Omental fat pad (tissue), 3 donors: ENCODE measurements at regions not wholly inside any gene's neighbourhood (a gene's known extent, or its start where the extent isn't known, plus 50 kb on each side); places are given as distances from the start of the nearest gene placed in this dataset.
"Not testable (repeated sequence)": the region's sequence is repeated elsewhere in the genome, so short reads cannot be mapped to it uniquely, and the experiment has no call there.

ENCODE experiments used
- ATAC-seq: fragments of 150-250 bp; one replicate; pipeline ENCODE4 v1.9.1; 2016; ENCODE audit warnings: mild to moderate bottlenecking, moderate library complexity; ENCODE audit not compliant: low FRiP score
- DNase-seq: peaks from one replicate; pipeline ENCODE4 v3.0.0-alpha.2; 2019; ENCODE audit warnings: low spot score
- TF ChIP-seq, protein P1 (sequence below), 3 donors: fragments of 450-650 bp; IDR thresholded peaks; one replicate each; pipeline ENCODE4 v1.5.1; 2016 to 2017; ENCODE audit warnings: antibody characterized with exemption in 3 of 3, mild to moderate bottlenecking in 3 of 3, moderate library complexity in 2 of 3

DNA sequence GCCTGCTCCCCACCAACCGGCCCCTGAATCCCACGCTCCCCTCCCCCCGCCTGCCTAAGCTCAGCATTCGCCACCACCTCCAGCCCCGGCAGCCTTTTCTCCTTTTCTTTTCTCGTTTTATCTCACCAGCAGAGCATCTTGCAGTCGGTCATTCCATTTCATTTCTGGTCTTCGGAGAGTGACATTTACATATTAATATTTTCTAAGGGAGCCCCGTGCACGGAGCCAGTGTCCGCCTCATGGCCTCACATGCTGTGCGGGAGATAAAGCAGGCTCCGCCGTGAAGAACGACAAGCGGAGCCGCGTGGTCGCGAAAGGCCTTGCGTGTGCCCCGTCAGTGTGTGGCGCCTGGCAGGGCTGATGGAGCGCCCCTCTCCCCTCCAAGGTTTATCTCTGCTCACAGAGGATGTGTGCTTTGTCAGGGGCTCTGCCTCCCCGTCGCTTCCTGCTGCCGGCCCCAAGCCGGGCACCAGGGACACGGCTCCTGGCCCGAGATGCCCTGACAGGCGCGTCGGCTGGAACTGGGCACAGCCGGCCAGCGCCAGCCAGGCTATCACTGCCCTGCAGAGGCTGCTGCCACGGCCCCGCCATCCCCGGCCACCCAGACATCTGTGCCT is 95.5 kb upstream of the GSE1 start:
- DNase-seq, result no peak
- ATAC-seq, result no peak
- TF ChIP-seq, protein P1, sequence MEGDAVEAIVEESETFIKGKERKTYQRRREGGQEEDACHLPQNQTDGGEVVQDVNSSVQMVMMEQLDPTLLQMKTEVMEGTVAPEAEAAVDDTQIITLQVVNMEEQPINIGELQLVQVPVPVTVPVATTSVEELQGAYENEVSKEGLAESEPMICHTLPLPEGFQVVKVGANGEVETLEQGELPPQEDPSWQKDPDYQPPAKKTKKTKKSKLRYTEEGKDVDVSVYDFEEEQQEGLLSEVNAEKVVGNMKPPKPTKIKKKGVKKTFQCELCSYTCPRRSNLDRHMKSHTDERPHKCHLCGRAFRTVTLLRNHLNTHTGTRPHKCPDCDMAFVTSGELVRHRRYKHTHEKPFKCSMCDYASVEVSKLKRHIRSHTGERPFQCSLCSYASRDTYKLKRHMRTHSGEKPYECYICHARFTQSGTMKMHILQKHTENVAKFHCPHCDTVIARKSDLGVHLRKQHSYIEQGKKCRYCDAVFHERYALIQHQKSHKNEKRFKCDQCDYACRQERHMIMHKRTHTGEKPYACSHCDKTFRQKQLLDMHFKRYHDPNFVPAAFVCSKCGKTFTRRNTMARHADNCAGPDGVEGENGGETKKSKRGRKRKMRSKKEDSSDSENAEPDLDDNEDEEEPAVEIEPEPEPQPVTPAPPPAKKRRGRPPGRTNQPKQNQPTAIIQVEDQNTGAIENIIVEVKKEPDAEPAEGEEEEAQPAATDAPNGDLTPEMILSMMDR (IDR thresholded peaks at IDR 0.05), result no peak

- TF ChIP-seq, protein P1 (IDR thresholded peaks at IDR 0.05), result no peak
- no peak for ATAC-seq
- DNase-seq, result no peak
These were observed 94.6 kb upstream of the GSE1 start for GRCh38 chr16:85518398-85519049.

GRCh38 chr16:85519050-85519440 is 94.1 kb upstream of the GSE1 start:
- not testable (repeated sequence) for DNase-seq, ATAC-seq

DNA sequence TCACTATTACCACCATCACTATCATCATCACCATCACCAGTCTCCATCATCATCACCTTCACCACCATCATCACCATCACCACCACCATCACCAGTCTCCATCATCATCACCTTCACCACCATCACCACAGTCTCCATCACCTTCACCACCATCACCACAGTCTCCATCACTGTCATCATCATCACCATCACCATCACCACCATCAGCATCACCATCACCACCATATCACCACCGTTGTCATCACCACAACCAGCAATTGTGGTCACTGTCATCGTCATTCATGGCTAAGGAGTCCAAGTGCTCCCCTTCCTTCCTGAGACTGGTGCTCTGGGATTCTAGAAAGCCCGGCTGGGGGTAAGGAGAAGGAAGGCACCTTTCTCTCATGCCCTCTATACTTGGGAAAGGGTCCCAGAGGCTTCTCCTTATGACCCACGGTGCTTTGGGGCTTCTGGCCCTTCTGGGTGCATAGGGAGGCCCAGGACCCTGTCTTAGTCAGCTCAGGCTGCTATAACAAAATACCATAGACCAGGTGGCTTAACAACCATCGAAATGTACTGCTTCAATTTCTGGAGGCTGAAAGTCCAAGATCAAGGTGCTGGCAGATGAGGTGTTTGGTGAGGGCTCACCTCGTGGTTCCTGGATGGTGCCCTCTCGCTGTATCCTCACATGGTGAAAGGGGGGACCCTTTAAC is 93.4 kb upstream of the GSE1 start:
- no peak for ATAC-seq
- TF ChIP-seq, protein P1 (IDR thresholded peaks at IDR 0.05), result no peak
- DNase-seq, result no peak

DNA sequence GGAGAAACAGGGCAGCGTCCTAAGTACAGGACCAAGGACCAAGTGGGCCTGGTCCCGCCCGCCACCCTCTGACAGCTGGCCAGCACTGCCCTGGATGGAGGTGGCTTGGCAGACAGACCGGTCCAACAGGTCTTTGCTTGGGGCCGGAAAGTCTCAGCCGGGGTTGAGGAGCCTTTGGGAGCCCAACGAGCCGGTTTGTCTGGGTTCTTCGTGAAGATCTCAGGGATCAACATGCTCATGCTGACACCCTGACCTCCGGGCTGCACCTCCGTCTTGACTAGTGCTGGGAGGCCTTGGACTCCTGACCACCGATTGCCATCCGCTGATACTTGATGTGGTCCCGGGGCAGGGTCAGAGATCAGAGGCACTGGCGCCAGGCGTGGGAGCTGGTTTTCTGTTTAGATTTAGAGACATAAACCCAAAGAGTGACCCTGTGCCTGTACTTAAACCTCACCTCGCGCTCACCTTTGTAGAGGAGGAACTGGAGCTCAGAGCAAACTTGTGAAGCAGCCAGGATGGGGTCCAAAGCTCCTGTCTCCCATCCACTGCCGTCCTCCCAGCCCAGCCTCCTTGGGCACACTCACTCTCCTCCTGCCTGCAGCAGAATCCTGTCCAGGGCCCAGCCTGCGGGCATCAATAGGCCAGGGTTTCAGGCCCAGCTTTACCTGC is 92.1 kb upstream of the GSE1 start:
- no peak for ATAC-seq
- TF ChIP-seq, protein P1 (IDR thresholded peaks at IDR 0.05), result no peak
- DNase-seq, result no peak

DNA sequence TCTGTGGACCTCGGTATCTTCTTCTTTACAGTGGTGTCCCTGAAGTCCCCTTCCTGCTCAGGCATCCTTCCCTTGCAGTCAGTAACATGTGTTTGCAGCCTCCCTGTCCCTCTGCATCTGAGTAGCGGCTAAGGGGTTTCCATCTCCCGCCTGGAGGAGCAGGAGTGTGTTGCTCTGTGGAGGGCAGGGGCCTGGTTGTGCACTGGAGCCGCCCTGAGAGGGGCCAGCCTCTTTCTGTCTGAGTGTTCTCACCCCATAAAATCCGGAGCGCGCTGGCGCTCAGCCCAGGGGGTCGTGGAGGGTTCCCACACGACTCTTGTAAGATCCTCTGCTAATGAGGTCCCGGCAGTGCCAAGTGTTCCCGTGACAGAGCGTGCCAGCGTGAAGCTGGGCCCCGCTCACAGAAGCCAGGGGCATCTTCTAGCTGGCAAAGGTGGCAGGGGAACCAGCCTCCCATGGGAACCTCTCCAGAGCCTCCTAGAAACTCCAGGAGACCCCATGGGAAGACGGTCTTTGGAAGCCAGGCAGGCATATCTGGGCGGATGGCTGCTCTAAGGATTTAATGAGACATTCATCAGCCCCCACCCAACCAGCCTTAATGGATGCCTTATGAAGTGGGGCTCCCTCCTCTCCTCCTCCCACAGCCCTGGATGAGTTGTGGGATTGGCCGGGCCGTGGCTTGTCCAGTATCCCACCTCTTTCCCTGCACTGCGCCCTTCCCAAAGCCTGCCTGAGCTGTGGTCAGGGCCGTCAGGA is 91.4 kb upstream of the GSE1 start:
- TF ChIP-seq, protein P1 (IDR thresholded peaks at IDR 0.05), result no peak
- DNase-seq (no peak), ATAC-seq (no peak)
